Upper lobe of right lung (tissue), 1 donor: ENCODE measurements at regions not wholly inside any gene's neighbourhood (a gene's known extent, or its start where the extent isn't known, plus 50 kb on each side); places are given as distances from the start of the nearest gene placed in this dataset.
A peak's percentile ranks its signal among the peaks of the same experiment; 100 is the strongest.

Experiments
- ATAC-seq: fragments of 200-7000 bp; cut with Tn5 transposase; one replicate; pipeline ENCODE4 v1.9.1; 2020; ENCODE audit warnings: mild to moderate bottlenecking, moderate library complexity
- DNase-seq: peaks from one replicate; pipeline ENCODE4 v3.0.0-alpha.2; 2020
- H3K27ac ChIP-seq: fragments of 200-600 bp; one replicate; pipeline ENCODE4 v1.8.0; 2022
- H3K27me3 ChIP-seq: fragments of 200-600 bp; one replicate; pipeline ENCODE4 v1.8.0; 2022; ENCODE audit warnings: mild to moderate bottlenecking
- H3K36me3 ChIP-seq: fragments of 200-600 bp; one replicate; pipeline ENCODE4 v1.8.0; 2022
- H3K4me1 ChIP-seq: fragments of 200-600 bp; one replicate; pipeline ENCODE4 v1.8.0; 2022
- H3K4me3 ChIP-seq: fragments of 200-600 bp; one replicate; pipeline ENCODE4 v1.8.0; 2022; ENCODE audit warnings: mild to moderate bottlenecking
- H3K9me3 ChIP-seq: fragments of 200-600 bp; one replicate; pipeline ENCODE4 v1.8.0; 2022
- intact Hi-C: fragments of 100-400 bp; cut with DNase I; formaldehyde crosslinking; loops from one replicate; pipeline ENCODE4 v1.11.0; 2022
- TF ChIP-seq, protein P1 (sequence below): fragments of 200-600 bp; IDR thresholded peaks from one replicate; pipeline ENCODE4 v1.8.0; 2022; ENCODE audit warnings: antibody characterized with exemption
- donor health status: DM: no; HTN: yes; CAD: no; lungs with severe emphysema.

DNA sequence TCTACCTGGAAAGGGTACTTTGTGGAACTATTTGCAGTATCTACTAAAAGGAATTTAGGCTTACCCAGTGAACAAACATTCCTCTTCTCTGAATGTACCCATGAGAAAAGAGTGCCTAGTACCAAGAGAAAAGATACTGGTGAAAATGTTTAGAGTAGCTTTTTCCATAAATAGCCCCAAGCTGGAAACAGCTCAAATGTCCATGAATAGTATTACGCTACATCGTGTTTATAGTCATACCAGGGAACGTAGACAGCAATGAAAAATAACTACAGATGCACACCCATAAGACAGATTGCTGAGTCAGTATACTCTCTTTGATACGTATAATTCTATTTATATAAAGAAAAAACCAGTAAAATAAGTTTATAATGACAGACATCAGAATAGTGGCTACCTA lies 285.9 kb downstream of the KLF6 start:
- H3K27ac ChIP-seq: no peak overlapping the region
- no peaks in the 10 kb centered on the region for H3K27me3 ChIP-seq
- TF ChIP-seq, protein P1, sequence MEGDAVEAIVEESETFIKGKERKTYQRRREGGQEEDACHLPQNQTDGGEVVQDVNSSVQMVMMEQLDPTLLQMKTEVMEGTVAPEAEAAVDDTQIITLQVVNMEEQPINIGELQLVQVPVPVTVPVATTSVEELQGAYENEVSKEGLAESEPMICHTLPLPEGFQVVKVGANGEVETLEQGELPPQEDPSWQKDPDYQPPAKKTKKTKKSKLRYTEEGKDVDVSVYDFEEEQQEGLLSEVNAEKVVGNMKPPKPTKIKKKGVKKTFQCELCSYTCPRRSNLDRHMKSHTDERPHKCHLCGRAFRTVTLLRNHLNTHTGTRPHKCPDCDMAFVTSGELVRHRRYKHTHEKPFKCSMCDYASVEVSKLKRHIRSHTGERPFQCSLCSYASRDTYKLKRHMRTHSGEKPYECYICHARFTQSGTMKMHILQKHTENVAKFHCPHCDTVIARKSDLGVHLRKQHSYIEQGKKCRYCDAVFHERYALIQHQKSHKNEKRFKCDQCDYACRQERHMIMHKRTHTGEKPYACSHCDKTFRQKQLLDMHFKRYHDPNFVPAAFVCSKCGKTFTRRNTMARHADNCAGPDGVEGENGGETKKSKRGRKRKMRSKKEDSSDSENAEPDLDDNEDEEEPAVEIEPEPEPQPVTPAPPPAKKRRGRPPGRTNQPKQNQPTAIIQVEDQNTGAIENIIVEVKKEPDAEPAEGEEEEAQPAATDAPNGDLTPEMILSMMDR: no peak
- H3K9me3 ChIP-seq: no peaks in the 10 kb centered on the region
- intact Hi-C loops: no loop called here
- peak; percentile 50 for ATAC-seq
- no peaks in the 10 kb centered on the region for H3K36me3 ChIP-seq
- no peak overlapping the region for H3K4me3 ChIP-seq
- H3K4me1 ChIP-seq: no peaks in the 10 kb centered on the region
- no peak for DNase-seq

- no peak for ATAC-seq
- Histone ChIP-seq H3K27ac (no peak overlapping the region), H3K4me3 (no peak overlapping the region), H3K27me3 (no peaks in the 10 kb centered on the region), H3K4me1 (no peaks in the 10 kb centered on the region), H3K36me3 (no peaks in the 10 kb centered on the region), H3K9me3 (no peaks in the 10 kb centered on the region)
- TF ChIP-seq, protein P1: no peak
- no peak for DNase-seq
- intact Hi-C loops: no loop called here
These were observed 287.4 kb downstream of the KLF6 start for GRCh38 chr10:3497581-3497980.

GRCh38 chr10:3496138-3496537 lies 288.9 kb downstream of the KLF6 start:
- Histone ChIP-seq H3K36me3 (no peaks in the 10 kb centered on the region), H3K9me3 (no peaks in the 10 kb centered on the region), H3K27me3 (no peaks in the 10 kb centered on the region), H3K4me1 (no peaks in the 10 kb centered on the region), H3K27ac (no peak overlapping the region), H3K4me3 (no peak overlapping the region)
- ATAC-seq (no peak), DNase-seq (no peak)
- intact Hi-C loops: no loop called here
- TF ChIP-seq, protein P1: no peak

- H3K27me3 ChIP-seq: no peaks in the 10 kb centered on the region
- no peaks in the 10 kb centered on the region for H3K4me1 ChIP-seq
- no peaks in the 10 kb centered on the region for H3K9me3 ChIP-seq
- H3K36me3 ChIP-seq: no peaks in the 10 kb centered on the region
- ATAC-seq (no peak), DNase-seq (no peak)
- H3K27ac ChIP-seq: no peak overlapping the region
- TF ChIP-seq, protein P1: no peak
- H3K4me3 ChIP-seq: no peak overlapping the region
- intact Hi-C loops: no loop called here
These were observed 289.7 kb downstream of the KLF6 start for GRCh38 chr10:3495281-3495680.

DNA sequence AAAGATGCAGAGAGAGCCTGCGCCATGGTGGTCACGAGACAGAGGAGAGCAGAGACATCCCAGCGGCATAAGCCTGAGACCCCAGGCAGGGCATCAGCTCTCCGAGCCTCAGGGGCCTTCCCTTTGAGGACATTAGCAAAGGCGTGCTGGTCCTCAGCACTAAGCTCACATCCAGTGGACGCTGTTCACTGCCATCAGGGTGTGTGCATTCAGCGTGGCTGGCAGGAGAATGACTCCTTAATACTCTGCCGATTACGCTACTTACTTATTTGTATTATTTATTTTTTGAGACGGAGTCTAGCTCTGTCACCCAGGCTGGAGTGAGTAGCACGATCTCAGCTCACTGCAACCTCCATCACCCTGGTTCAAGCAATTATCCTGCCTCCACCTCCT lies 290.2 kb downstream of the KLF6 start:
- no peak overlapping the region for H3K4me3 ChIP-seq
- intact Hi-C loops: no loop called here
- no peaks in the 10 kb centered on the region for H3K27me3 ChIP-seq
- TF ChIP-seq, protein P1: no peak
- no peaks in the 10 kb centered on the region for H3K4me1 ChIP-seq
- H3K36me3 ChIP-seq: no peaks in the 10 kb centered on the region
- no peaks in the 10 kb centered on the region for H3K9me3 ChIP-seq
- peak overlapping the region; percentile 21 for H3K27ac ChIP-seq
- DNase-seq (no peak), ATAC-seq (no peak)

- no peaks in the 10 kb centered on the region for H3K9me3 ChIP-seq
- intact Hi-C loops: no loop called here
- DNase-seq (no peak), ATAC-seq (no peak)
- H3K36me3 ChIP-seq: no peaks in the 10 kb centered on the region
- H3K27me3 ChIP-seq: no peaks in the 10 kb centered on the region
- no peaks in the 10 kb centered on the region for H3K4me1 ChIP-seq
- H3K27ac ChIP-seq: peak overlapping the region; percentile 21
- no peak overlapping the region for H3K4me3 ChIP-seq
- TF ChIP-seq, protein P1: no peak
These were observed 290.7 kb downstream of the KLF6 start for GRCh38 chr10:3494131-3494837.
